Right lobe of liver (tissue), 4 donors: ENCODE measurements at regions not wholly inside any gene's neighbourhood (a gene's known extent, or its start where the extent isn't known, plus 50 kb on each side); places are given as distances from the start of the nearest gene placed in this dataset.

Source experiments
- POLR2A ChIP-seq: fragments of 450-650 bp; IDR thresholded peaks from one replicate; pipeline ENCODE4 v1.6.1; 2017; ENCODE audit warnings: antibody characterized with exemption, mild to moderate bottlenecking
- TF ChIP-seq, protein P1 (sequence below), 4 donors: fragments of 200-600 bp in 3 of 4; fragments of 450-650 bp in 1 of 4; IDR thresholded peaks; one replicate each; pipeline versions ENCODE4 v1.5.1 to v1.8.0; 2016 to 2022; ENCODE audit warnings: antibody characterized with exemption in 4 of 4, mild to moderate bottlenecking in 2 of 4
- donor health status: DM: no; HTN: no; CAD: no.
- donor health status: DM: no; HTN: no; CAD: no.
- donor health status: DM: no; HTN: yes; CAD: no.

GRCh38 chr12:107418981-107419380 is 266.6 kb upstream of the PWP1 start:
- TF ChIP-seq, protein P1, sequence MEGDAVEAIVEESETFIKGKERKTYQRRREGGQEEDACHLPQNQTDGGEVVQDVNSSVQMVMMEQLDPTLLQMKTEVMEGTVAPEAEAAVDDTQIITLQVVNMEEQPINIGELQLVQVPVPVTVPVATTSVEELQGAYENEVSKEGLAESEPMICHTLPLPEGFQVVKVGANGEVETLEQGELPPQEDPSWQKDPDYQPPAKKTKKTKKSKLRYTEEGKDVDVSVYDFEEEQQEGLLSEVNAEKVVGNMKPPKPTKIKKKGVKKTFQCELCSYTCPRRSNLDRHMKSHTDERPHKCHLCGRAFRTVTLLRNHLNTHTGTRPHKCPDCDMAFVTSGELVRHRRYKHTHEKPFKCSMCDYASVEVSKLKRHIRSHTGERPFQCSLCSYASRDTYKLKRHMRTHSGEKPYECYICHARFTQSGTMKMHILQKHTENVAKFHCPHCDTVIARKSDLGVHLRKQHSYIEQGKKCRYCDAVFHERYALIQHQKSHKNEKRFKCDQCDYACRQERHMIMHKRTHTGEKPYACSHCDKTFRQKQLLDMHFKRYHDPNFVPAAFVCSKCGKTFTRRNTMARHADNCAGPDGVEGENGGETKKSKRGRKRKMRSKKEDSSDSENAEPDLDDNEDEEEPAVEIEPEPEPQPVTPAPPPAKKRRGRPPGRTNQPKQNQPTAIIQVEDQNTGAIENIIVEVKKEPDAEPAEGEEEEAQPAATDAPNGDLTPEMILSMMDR (IDR thresholded peaks at IDR 0.05): no peak
- TF ChIP-seq POLR2A: no peak
